K562 (cell line): ENCODE measurements at regions not wholly inside any gene's neighbourhood (a gene's known extent, or its start where the extent isn't known, plus 50 kb on each side); places are given as distances from the start of the nearest gene placed in this dataset.

Experiments
- ATAC-seq: fragments of 200-7000 bp; cut with Tn5 transposase; 3 replicates; pipeline ENCODE4 v1.9.1; 2020; ENCODE audit warnings: moderate library complexity
- BruUV-seq: library from RNA; stranded (reverse); fragments of 400-500 nt; replicated peaks from 2 replicates; lab custom pipeline; 2021; lab: Mats Ljungman, UMichigan
- CTCF ChIA-PET: fragments of 300-600 bp; formaldehyde crosslinking; extraction: SDS; loops from one replicate; lab custom pipeline; 2021; ENCODE audit warnings: low intra/inter-chr PET ratio; lab: Yijun Ruan, JAX
- POLR2A ChIA-PET: fragments of 300-600, 350-650 bp; sonication (Branson Sonifier 250); formaldehyde crosslinking; extraction: SDS; loops from one replicate; lab custom pipeline; 2021; ENCODE audit warnings: antibody characterized with exemption, inconsistent platforms; lab: Yijun Ruan, JAX
- DNase-seq, 4 experiments: peaks; one replicate each; pipeline versions ENCODE4 v3.0.0 to v3.0.0-alpha.2; 2011 to 2018; ENCODE audit warnings: low spot score in 3 of 4, mixed read lengths in 3 of 4; ENCODE audit errors: extremely low read depth in 1 of 4
- FAIRE-seq: peaks from 2 replicates; lab custom pipeline; 2011; peaks lifted over from hg19 to GRCh38; lab: Jason Lieb, UNC
- H2AFZ ChIP-seq: 2 replicates; pipeline ENCODE4 v1.6.0; 2011; ENCODE audit warnings: low read depth, low read length, control low read depth, inconsistent platforms
- H3K27ac ChIP-seq: fragments of 200-600 bp; 3 replicates; pipeline ENCODE4 v1.8.0; 2011; ENCODE audit warnings: low read depth, mild to moderate bottlenecking, control low read depth, inconsistent platforms, low read length, moderate library complexity, mixed read lengths; ENCODE audit errors: extremely low read depth
- H3K27me3 ChIP-seq, 2 experiments: fragments of 300-600 bp in 1 of 2; 2 replicates in 1 of 2; 3 replicates in 1 of 2; pipeline versions ENCODE4 v1.6.0 to v1.8.0; 2011; ENCODE audit warnings: inconsistent platforms in 2 of 2, low read length in 2 of 2, mild to moderate bottlenecking in 1 of 2, mixed read lengths in 1 of 2, moderate library complexity in 1 of 2; ENCODE audit not compliant: control insufficient read depth in 2 of 2, insufficient read depth in 2 of 2
- H3K36me3 ChIP-seq: fragments of 300-600 bp; 3 replicates; pipeline ENCODE4 v1.8.0; 2011; ENCODE audit warnings: mild to moderate bottlenecking, low read length, inconsistent platforms; ENCODE audit not compliant: control insufficient read depth, insufficient read depth
- H3K4me1 ChIP-seq, 2 experiments: fragments of 200-600 bp in 1 of 2; replicated peaks in 1 of 2; 2 replicates in 1 of 2; 3 replicates in 1 of 2; pipeline versions ENCODE4 v1.5.1 to v1.8.0; 2011; ENCODE audit warnings: inconsistent platforms in 2 of 2, low read length in 2 of 2, mild to moderate bottlenecking in 1 of 2, mixed read lengths in 1 of 2, moderate library complexity in 1 of 2; ENCODE audit not compliant: control insufficient read depth in 2 of 2, insufficient read depth in 2 of 2
- H3K4me2 ChIP-seq: 2 replicates; pipeline ENCODE4 v1.6.1; 2011; ENCODE audit warnings: low read length, control low read depth, inconsistent platforms, mixed read lengths; ENCODE audit not compliant: insufficient read depth
- H3K4me3 ChIP-seq: fragments of 200-600 bp; sonication (generic), shearing (Covaris generic); 2 replicates; pipeline ENCODE4 v1.5.1; 2016; ENCODE audit warnings: control low read depth, inconsistent platforms
- H3K79me2 ChIP-seq: fragments of 200-600 bp; 3 replicates; pipeline ENCODE4 v1.8.0; 2011; ENCODE audit warnings: low read length, inconsistent platforms; ENCODE audit not compliant: control insufficient read depth, insufficient read depth
- H3K9ac ChIP-seq, 2 experiments: 2 replicates each; pipeline versions ENCODE4 v1.6.0 to v1.6.1; 2011; ENCODE audit warnings: low read depth in 2 of 2, low read length in 2 of 2, control low read depth in 1 of 2, inconsistent platforms in 1 of 2, mild to moderate bottlenecking in 1 of 2, mixed read lengths in 1 of 2; ENCODE audit not compliant: insufficient read depth in 1 of 2
- H3K9me1 ChIP-seq: one replicate; pipeline ENCODE4 v1.6.0; 2011; ENCODE audit warnings: inconsistent platforms, mild to moderate bottlenecking, low read length, moderate library complexity; ENCODE audit not compliant: control insufficient read depth, insufficient read depth
- H3K9me3 ChIP-seq: replicated peaks from 2 replicates; pipeline ENCODE4 v1.5.1; 2011; ENCODE audit warnings: low read depth, low read length, inconsistent platforms; ENCODE audit not compliant: control insufficient read depth, insufficient read depth
- H4K20me1 ChIP-seq: replicated peaks from 2 replicates; pipeline ENCODE4 v1.6.1; 2011; ENCODE audit warnings: low read length, inconsistent platforms, mixed read lengths; ENCODE audit not compliant: control insufficient read depth, insufficient read depth
- BMI1 ChIP-seq: fragments of 150-350 bp; IDR thresholded peaks from 2 replicates; pipeline ENCODE4 v1.6.1; 2014; ENCODE audit warnings: low read length
- CBFA2T3 ChIP-seq: fragments of 450-650 bp; IDR thresholded peaks from 2 replicates; pipeline ENCODE4 v1.6.1; 2017
- KLF13 ChIP-seq: fragments of 450-650 bp; IDR thresholded peaks from 2 replicates; pipeline ENCODE4 v1.6.1; 2016; ENCODE audit warnings: missing genetic modification characterization, low read depth, mild to moderate bottlenecking, missing compliant biosample characterization, moderate library complexity, borderline replicate concordance
- RBM15 ChIP-seq: fragments of 200-400 bp; formaldehyde crosslinking; IDR thresholded peaks from 2 replicates; pipeline ENCODE4 v1.6.1; 2018; ENCODE audit warnings: mild to moderate bottlenecking, low read length, moderate library complexity; ENCODE audit not compliant: insufficient read depth
- RREB1 ChIP-seq: fragments of 250-450 bp; sonication (Bioruptor Pico); IDR thresholded peaks from 2 replicates; pipeline ENCODE4 v1.4.0; 2020
- SAFB2 ChIP-seq: fragments of 200-400 bp; formaldehyde crosslinking; IDR thresholded peaks from 2 replicates; pipeline ENCODE4 v1.6.1; 2018; ENCODE audit warnings: borderline replicate concordance, low read length, low read depth, moderate library complexity; ENCODE audit not compliant: severe bottlenecking
- ZBED1 ChIP-seq: IDR thresholded peaks from 2 replicates; pipeline ENCODE4 v1.6.1; 2014
- ZHX1 ChIP-seq: fragments of 150-350 bp; conservative IDR thresholded peaks from 2 replicates; pipeline ENCODE4 v1.6.1; 2014; ENCODE audit warnings: low read length
- ZNF589 ChIP-seq: fragments of 200-800 bp; sonication (Bioruptor generic); IDR thresholded peaks from 2 replicates; pipeline ENCODE4 v1.6.1; 2016; ENCODE audit warnings: low read depth, missing genetic modification characterization, missing compliant biosample characterization
- ZNF717 ChIP-seq: fragments of 250-450 bp; sonication (Bioruptor Pico); IDR thresholded peaks from 2 replicates; pipeline ENCODE4 v1.5.0; 2021
- ZNF830 ChIP-seq: fragments of 250-450 bp; sonication (Bioruptor Pico); IDR thresholded peaks from 2 replicates; pipeline ENCODE4 v1.5.0; 2021; ENCODE audit warnings: mild to moderate bottlenecking
- WGBS: fragments of 100-300 bp; shearing (Covaris generic); methylation state at CpG from one replicate; pipeline ENCODE4 v1.1.6; 2016; ENCODE audit warnings: low coverage, mixed read lengths; ENCODE audit not compliant: insufficient coverage; ENCODE audit errors: missing lambda C conversion rate; 5-methylcytosine and 5-hydroxymethylcytosine counted together
- in situ Hi-C: fragments of 300-500 bp; cut with MboI; formaldehyde crosslinking; loops from 4 replicates; pipeline ENCODE4 v1.15.0; 2018; ENCODE audit warnings: inconsistent platforms, mixed read lengths
- intact Hi-C: fragments of 100-400 bp; cut with micrococcal nuclease; formaldehyde crosslinking; loops from 2 replicates; pipeline ENCODE4 v1.14.2; 2022

GRCh38 chr20:39752262-39752876, 790.2 kb downstream of the DHX35 start:
- H4K20me1 ChIP-seq = no peaks in the 10 kb centered on the region
- 0% methylated on average over 4 of the region's 4 CpGs for WGBS
- in situ Hi-C loops = no loop called here
- TF ChIP-seq ZBED1 (no peak), BMI1 (no peak), ZHX1 (no peak), ZNF830 (no peak), RREB1 (CRISPR knock-in tag) (no peak), ZNF589 (CRISPR knock-in tag) (no peak), SAFB2 (no peak), ZNF717 (CRISPR knock-in tag) (no peak), CBFA2T3 (no peak), RBM15 (no peak), KLF13 (tag) (no peak)
- H3K4me2 ChIP-seq = no peak overlapping the region
- H3K9me1 ChIP-seq = no peaks in the 10 kb centered on the region
- no peaks in the 10 kb centered on the region for H3K36me3 ChIP-seq
- ChIA-PET POLR2A (no interaction called here), CTCF (no interaction called here)
- intact Hi-C loops = no loop called here
- no TSS peak for BruUV-seq
- H3K79me2 ChIP-seq = no peaks in the 10 kb centered on the region
- no peak overlapping the region for H3K9ac ChIP-seq
- H3K4me1 ChIP-seq = no peaks in the 10 kb centered on the region
- no peaks in the 10 kb centered on the region for H3K27me3 ChIP-seq
- DNase-seq (no peak), FAIRE-seq (no peak), ATAC-seq (no peak)
- H3K9me3 ChIP-seq = no peaks in the 10 kb centered on the region; the same call in 1 of the 2 replicates
- no peak overlapping the region for H2AFZ ChIP-seq
- H3K4me3 ChIP-seq = no peak overlapping the region
- no peak overlapping the region for H3K27ac ChIP-seq
